ENCODE measurements at regions not wholly inside any gene's neighbourhood (a gene's known extent, or its start where the extent isn't known, plus 50 kb on each side); places are given as distances from the start of the nearest gene placed in this dataset.

GRCh38 chr2:216936954-216937357 lies 77.1 kb upstream of the TNP1 start:
- Histone ChIP-seq H3K9me2 (replicated peaks; ENCODE audit: control insufficient read depth, low read length) (no peaks in the 10 kb centered on the region), H3K4me2 (ENCODE audit: low read length) (no peak overlapping the region), H3K4me3 (ENCODE audit: low read length) (no peak overlapping the region)

GRCh38 chr2:216934623-216935022 lies 74.8 kb upstream of the TNP1 start:
- no peak for TF ChIP-seq EZH2phosphoT487 (IDR thresholded peaks at IDR 0.05; ENCODE audit: borderline replicate concordance, low read length)
- no peak for TF ChIP-seq CTCF (IDR thresholded peaks at IDR 0.05; ENCODE audit: low read depth, low read length, poor library complexity, severe bottlenecking)
- Histone ChIP-seq H3K9me3 (ENCODE audit: control insufficient read depth, insufficient read depth, low read length) (no peaks in the 10 kb centered on the region), H3K4me3 (ENCODE audit: low read length) (no peak overlapping the region), H3K9me2 (replicated peaks; ENCODE audit: control insufficient read depth, low read length) (no peaks in the 10 kb centered on the region), H4K20me1 (ENCODE audit: control insufficient read depth, insufficient read depth, low read depth, low read length) (no peaks in the 10 kb centered on the region), H3K4me1 (ENCODE audit: control insufficient read depth, low read length) (no peaks in the 10 kb centered on the region), H3K27me3 (ENCODE audit: control insufficient read depth, low read length) (peaks cover 2% of the 10 kb centered on the region; the same call in 1 of the 2 replicates), H3F3A (ENCODE audit: control insufficient read depth, insufficient read depth) (no peaks in the 10 kb centered on the region), H3K4me2 (ENCODE audit: low read length) (no peak overlapping the region), H3K79me2 (ENCODE audit: control insufficient read depth, low read length) (no peaks in the 10 kb centered on the region), H3K36me3 (ENCODE audit: control insufficient read depth, low read length) (no peaks in the 10 kb centered on the region), H3K27ac (ENCODE audit: low read depth, low read length) (no peak overlapping the region)

More at GRCh38 chr2:216936954-216937357, 77.1 kb upstream of the TNP1 start:
- Histone ChIP-seq H3F3A (ENCODE audit: control insufficient read depth, insufficient read depth) (no peaks in the 10 kb centered on the region), H3K27me3 (ENCODE audit: control insufficient read depth, low read length) (peaks cover 2% of the 10 kb centered on the region; the same call in 1 of the 2 replicates), H3K27ac (ENCODE audit: low read depth, low read length) (no peak overlapping the region), H3K36me3 (ENCODE audit: control insufficient read depth, low read length) (no peaks in the 10 kb centered on the region), H4K20me1 (ENCODE audit: control insufficient read depth, insufficient read depth, low read depth, low read length) (no peaks in the 10 kb centered on the region), H3K4me1 (ENCODE audit: control insufficient read depth, low read length) (no peaks in the 10 kb centered on the region), H3K9me3 (ENCODE audit: control insufficient read depth, insufficient read depth, low read length) (no peaks in the 10 kb centered on the region), H3K79me2 (ENCODE audit: control insufficient read depth, low read length) (no peaks in the 10 kb centered on the region)
- TF ChIP-seq CTCF (IDR thresholded peaks at IDR 0.05; ENCODE audit: low read depth, low read length, poor library complexity, severe bottlenecking): no peak
- TF ChIP-seq EZH2phosphoT487 (IDR thresholded peaks at IDR 0.05; ENCODE audit: borderline replicate concordance, low read length): no peak

- Histone ChIP-seq H3K9me3 (ENCODE audit: control insufficient read depth, insufficient read depth, low read length) (no peaks in the 10 kb centered on the region), H3K4me3 (ENCODE audit: low read length) (no peak overlapping the region), H3K9me2 (replicated peaks; ENCODE audit: control insufficient read depth, low read length) (no peaks in the 10 kb centered on the region), H3K4me2 (ENCODE audit: low read length) (no peak overlapping the region), H3K4me1 (ENCODE audit: control insufficient read depth, low read length) (no peaks in the 10 kb centered on the region), H4K20me1 (ENCODE audit: control insufficient read depth, insufficient read depth, low read depth, low read length) (no peaks in the 10 kb centered on the region), H3K27me3 (ENCODE audit: control insufficient read depth, low read length) (peaks cover 1% of the 10 kb centered on the region; the same call in 1 of the 2 replicates), H3K79me2 (ENCODE audit: control insufficient read depth, low read length) (no peaks in the 10 kb centered on the region), H3K27ac (ENCODE audit: low read depth, low read length) (no peak overlapping the region), H3F3A (ENCODE audit: control insufficient read depth, insufficient read depth) (no peaks in the 10 kb centered on the region), H3K36me3 (ENCODE audit: control insufficient read depth, low read length) (no peaks in the 10 kb centered on the region)
- TF ChIP-seq EZH2phosphoT487 (IDR thresholded peaks at IDR 0.05; ENCODE audit: borderline replicate concordance, low read length) (no peak), CTCF (IDR thresholded peaks at IDR 0.05; ENCODE audit: low read depth, low read length, poor library complexity, severe bottlenecking) (no peak)
Observed at GRCh38 chr2:216934151-216934550, 74.3 kb upstream of the TNP1 start.

Data from DOHH2 (cell line).